Activated CD4-positive, alpha-beta T cell treated with anti-CD3 and anti-CD28 coated beads for 48 hours (primary cell): ENCODE measurements at regions not wholly inside any gene's neighbourhood (a gene's known extent, or its start where the extent isn't known, plus 50 kb on each side); places are given as distances from the start of the nearest gene placed in this dataset.

ENCODE experiments used
- DNase-seq: peaks from one replicate; pipeline ENCODE4 v3.0.0-alpha.2; 2020

- DNase-seq: no peak
Observed at GRCh38 chr2:16007167-16007934, 67.0 kb downstream of the MYCN start.

DNA sequence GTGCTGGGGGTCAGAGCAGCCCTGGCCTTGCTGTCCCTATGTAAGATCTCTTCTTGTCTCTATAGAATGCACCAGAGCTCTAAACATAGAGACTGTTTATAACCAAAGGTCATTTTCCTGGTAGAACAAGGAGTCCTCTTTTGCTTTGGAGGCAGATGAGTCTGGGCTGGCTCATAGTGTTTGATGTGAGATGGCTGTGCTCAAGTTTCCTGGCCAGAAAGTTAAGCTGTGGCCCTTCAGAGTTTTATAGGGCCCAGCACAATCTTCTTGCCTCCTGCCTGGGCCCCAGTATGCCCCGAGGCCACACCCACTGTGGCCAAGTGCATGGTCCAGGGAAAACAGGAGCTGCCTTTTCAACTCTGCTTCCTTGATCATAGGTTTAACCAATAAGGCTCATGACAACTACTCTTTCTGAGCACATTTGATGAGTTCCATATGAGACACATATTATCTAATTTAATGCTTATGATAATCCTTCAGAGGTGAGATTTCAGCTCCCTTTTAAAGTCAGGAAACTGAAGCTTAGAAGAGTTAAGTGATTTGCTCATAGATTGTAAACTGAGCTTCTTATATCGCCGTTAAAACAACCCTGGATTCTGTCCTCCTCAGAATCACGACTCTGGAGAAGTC, 66.3 kb downstream of the MYCN start:
- no peak for DNase-seq

- no peak for DNase-seq
Observed at GRCh38 chr2:16005816-16006536, 65.6 kb downstream of the MYCN start.

GRCh38 chr2:16005389-16005788, 65.0 kb downstream of the MYCN start:
- DNase-seq: no peak

GRCh38 chr2:16003809-16004208, 63.5 kb downstream of the MYCN start:
- DNase-seq: no peak

GRCh38 chr2:16003152-16003551, 62.8 kb downstream of the MYCN start:
- DNase-seq: no peak

- DNase-seq: no peak
Observed at GRCh38 chr2:16002575-16002974, 62.2 kb downstream of the MYCN start.

- no peak for DNase-seq
Observed at GRCh38 chr2:16002144-16002543, 61.8 kb downstream of the MYCN start.

DNA sequence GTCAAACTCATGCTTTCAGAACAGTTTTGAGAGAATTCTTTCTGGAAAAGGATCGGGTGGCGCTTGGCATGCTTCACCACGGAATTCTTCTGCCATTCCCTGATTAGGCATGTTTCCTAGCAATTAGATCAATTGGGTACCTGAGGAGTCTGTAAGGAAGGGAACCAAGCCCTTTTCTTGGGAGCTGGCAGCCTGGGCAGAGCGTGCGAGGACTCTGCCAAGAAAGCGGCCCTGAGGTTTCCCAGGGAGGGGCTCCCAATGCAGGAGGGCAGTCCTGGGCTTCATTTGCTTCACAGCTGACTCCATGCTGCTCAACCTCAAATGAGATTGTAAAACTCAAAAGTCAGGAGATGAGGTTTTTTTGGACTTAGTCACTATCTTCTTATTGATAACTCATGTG, 60.3 kb downstream of the MYCN start:
- no peak for DNase-seq

DNA sequence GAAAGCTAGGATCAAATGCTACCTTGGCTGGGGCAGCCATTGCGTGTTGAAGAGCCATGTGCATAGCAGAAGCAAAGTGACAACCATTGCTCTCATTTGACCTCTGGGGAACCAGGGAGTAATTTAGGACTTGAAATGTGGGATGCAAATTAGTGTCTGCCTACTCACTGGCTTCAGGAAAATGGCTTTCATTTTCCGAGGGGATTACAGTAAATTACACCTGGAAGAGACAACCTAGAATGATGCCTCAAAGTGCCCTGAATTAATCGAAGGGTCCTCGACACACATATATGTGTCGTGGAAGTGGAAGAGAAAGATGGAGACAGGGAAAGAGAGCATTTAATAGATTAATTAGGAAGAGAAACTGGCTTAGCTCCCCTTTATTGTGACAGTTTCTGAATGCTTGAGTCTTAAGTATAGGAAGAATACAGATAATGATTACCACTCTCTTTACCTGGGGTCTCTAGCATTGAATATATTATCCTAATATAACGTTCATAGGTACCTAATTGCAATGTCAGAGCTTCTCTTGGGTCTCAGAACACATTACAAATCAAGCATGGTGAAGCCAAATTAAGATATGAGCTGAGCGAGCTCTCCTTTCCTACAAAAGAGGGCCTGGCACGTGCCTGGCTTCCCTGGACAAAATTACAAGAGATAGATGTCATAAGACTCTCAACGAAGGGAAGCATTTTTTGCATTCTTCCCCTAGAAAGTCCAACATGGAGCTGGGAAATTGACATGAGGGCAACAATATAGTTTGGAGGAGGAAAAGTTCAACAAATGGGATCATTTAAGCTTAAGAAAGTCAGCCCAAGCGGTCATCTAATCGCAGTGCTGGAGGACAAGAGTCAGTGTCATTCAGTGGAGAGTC, 59.5 kb downstream of the MYCN start:
- DNase-seq: no peak

- DNase-seq: no peak
Observed at GRCh38 chr2:15997728-15998280, 57.5 kb downstream of the MYCN start.

GRCh38 chr2:15996536-15997423, 56.4 kb downstream of the MYCN start:
- DNase-seq: no peak
